MM.1S (cell line): ENCODE measurements at regions not wholly inside any gene's neighbourhood (a gene's known extent, or its start where the extent isn't known, plus 50 kb on each side); places are given as distances from the start of the nearest gene placed in this dataset.

Experiments used
- DNase-seq: peaks from one replicate; pipeline ENCODE4 v3.0.0-alpha.2; 2015
- H2AFZ ChIP-seq: fragments of 300-600 bp; sonication (generic); 2 replicates; pipeline ENCODE4 v1.6.0; 2016; ENCODE audit warnings: antibody characterized with exemption, low read length
- H3F3A ChIP-seq: fragments of 300-600 bp; sonication (generic); 2 replicates; pipeline ENCODE4 v1.6.1; 2016; ENCODE audit warnings: mild to moderate bottlenecking, antibody characterized with exemption, low read length, moderate library complexity, mixed read lengths; ENCODE audit not compliant: insufficient read depth
- H3K27ac ChIP-seq: fragments of 300-600 bp; sonication (generic); 2 replicates; pipeline ENCODE4 v1.5.1; 2016; ENCODE audit warnings: mild to moderate bottlenecking, low read length
- H3K27me3 ChIP-seq: fragments of 300-600 bp; sonication (generic); replicated peaks from 2 replicates; pipeline ENCODE4 v1.6.0; 2016; ENCODE audit warnings: low read length; ENCODE audit not compliant: insufficient read depth
- H3K36me3 ChIP-seq: fragments of 300-600 bp; sonication (generic); replicated peaks from 2 replicates; pipeline ENCODE4 v1.6.1; 2016; ENCODE audit warnings: mild to moderate bottlenecking, low read length, mixed read lengths; ENCODE audit not compliant: insufficient read depth
- H3K4me1 ChIP-seq: fragments of 300-600 bp; sonication (generic); 2 replicates; pipeline ENCODE4 v1.6.1; 2016; ENCODE audit warnings: low read length, mixed read lengths
- H3K4me2 ChIP-seq: fragments of 300-600 bp; sonication (generic); 2 replicates; pipeline ENCODE4 v1.6.0; 2016; ENCODE audit warnings: low read depth, low read length
- H3K4me3 ChIP-seq: fragments of 300-600 bp; sonication (generic); 2 replicates; pipeline ENCODE4 v1.5.1; 2016; ENCODE audit warnings: low read length, mixed read lengths
- H3K79me2 ChIP-seq: fragments of 300-600 bp; sonication (generic); 2 replicates; pipeline ENCODE4 v1.6.1; 2016; ENCODE audit warnings: mixed run types, low read length, mixed read lengths
- H3K9ac ChIP-seq: fragments of 300-600 bp; sonication (generic); 2 replicates; pipeline ENCODE4 v1.6.1; 2016; ENCODE audit warnings: low read length, mixed read lengths
- H3K9me2 ChIP-seq: fragments of 300-600 bp; sonication (generic); replicated peaks from 2 replicates; pipeline ENCODE4 v1.6.1; 2016; ENCODE audit warnings: mild to moderate bottlenecking, low read length, mixed read lengths; ENCODE audit not compliant: insufficient read depth
- H3K9me3 ChIP-seq: fragments of 300-600 bp; sonication (generic); replicated peaks from 2 replicates; pipeline ENCODE4 v1.6.1; 2016; ENCODE audit warnings: mild to moderate bottlenecking, low read length, mixed read lengths; ENCODE audit not compliant: insufficient read depth
- H4K20me1 ChIP-seq: fragments of 300-600 bp; sonication (generic); 2 replicates; pipeline ENCODE4 v1.6.1; 2016; ENCODE audit warnings: mild to moderate bottlenecking, low read length, moderate library complexity, mixed read lengths; ENCODE audit not compliant: insufficient read depth
- EZH2 ChIP-seq: fragments of 300-600 bp; sonication (generic); optimal IDR thresholded peaks from 2 replicates; pipeline ENCODE3; 2017; ENCODE audit warnings: low read depth, mild to moderate bottlenecking, antibody characterized with exemption, low read length, mixed read lengths
- EZH2phosphoT487 ChIP-seq: fragments of 300-600 bp; sonication (generic); IDR thresholded peaks from 2 replicates; pipeline ENCODE4 v1.6.1; 2018; ENCODE audit warnings: antibody characterized with exemption, low read length
- TF ChIP-seq, protein P1 (sequence below): fragments of 300-600 bp; sonication (generic); IDR thresholded peaks from 2 replicates; pipeline ENCODE4 v1.5.1; 2016; ENCODE audit warnings: antibody characterized with exemption, low read length, mixed read lengths

DNA sequence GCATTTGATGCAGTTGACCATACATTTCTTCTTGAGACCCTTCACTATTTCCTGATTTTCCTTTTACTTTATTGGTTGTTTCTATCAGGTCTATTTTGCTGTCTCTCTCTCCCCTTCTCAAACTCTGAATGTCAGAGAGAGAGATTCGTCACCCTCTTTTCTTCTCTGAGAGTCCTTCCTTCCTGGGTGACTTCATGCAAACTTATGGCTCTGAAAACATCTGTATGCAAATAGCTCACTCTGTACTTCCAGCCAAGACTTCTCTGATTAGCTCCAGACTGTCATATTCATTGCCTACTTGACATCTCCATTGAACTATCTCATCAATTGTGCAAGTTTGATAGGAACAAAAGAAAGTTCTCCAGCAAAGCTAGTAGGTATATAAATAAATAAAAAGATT is 191.7 kb upstream of the KLF6 start:
- Histone ChIP-seq H4K20me1 (no peaks in the 10 kb centered on the region), H3K79me2 (no peaks in the 10 kb centered on the region), H3K9ac (no peak overlapping the region), H3K27me3 (no peaks in the 10 kb centered on the region), H3K4me1 (no peaks in the 10 kb centered on the region), H3F3A (no peaks in the 10 kb centered on the region), H3K27ac (no peak overlapping the region), H3K36me3 (no peaks in the 10 kb centered on the region), H3K4me2 (no peak overlapping the region), H3K9me3 (no peaks in the 10 kb centered on the region), H3K9me2 (no peaks in the 10 kb centered on the region), H2AFZ (no peak overlapping the region), H3K4me3 (no peak overlapping the region)
- no peak for TF ChIP-seq EZH2phosphoT487
- DNase-seq = no peak

DNA sequence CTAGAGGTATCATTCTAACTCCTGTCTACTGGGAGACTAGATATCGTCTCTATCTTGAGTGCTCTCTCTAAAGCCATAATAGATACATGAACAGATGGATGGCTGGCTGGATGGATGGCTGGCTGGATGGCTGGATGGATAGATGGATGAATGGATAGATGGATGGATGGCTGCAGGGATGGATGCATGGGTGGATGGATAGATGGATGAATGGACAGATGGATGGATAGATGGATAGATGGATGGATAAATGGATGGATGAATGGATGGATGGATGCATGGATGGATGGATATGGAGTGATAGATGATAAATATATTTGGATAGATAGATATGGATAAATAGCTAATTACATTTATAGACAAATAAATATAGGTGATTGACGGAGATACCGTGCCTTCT is 191.2 kb upstream of the KLF6 start:
- no peak overlapping the region for H3K4me2 ChIP-seq

DNA sequence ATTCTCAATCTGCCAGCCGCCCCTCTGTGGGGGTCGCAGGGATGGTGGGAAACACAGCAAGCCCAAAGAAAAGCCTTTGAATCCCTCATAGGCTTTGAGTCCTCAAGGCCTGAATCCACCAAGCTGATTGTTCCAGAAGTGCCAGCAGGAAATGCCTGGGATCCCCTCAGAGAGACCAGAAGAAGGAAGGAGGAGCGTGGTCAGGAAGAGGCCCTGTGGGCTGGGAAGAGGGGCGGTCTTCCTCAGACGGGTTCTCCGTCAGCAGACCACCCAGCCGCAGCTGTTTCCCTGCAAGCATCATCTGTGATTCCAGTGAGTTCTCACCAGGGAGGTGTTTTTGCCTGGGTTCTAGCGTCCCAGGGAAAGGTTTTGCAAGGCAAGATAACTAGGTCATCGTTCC is 190.0 kb upstream of the KLF6 start:
- H3K9me3 ChIP-seq = no peaks in the 10 kb centered on the region
- H2AFZ ChIP-seq = no peak overlapping the region
- H4K20me1 ChIP-seq = no peaks in the 10 kb centered on the region
- H3K9ac ChIP-seq = no peak overlapping the region
- H3K4me1 ChIP-seq = no peaks in the 10 kb centered on the region
- no peak overlapping the region for H3K4me2 ChIP-seq
- no peaks in the 10 kb centered on the region for H3K27me3 ChIP-seq
- H3K27ac ChIP-seq = no peak overlapping the region
- H3K9me2 ChIP-seq = no peaks in the 10 kb centered on the region
- no peaks in the 10 kb centered on the region for H3F3A ChIP-seq
- no peaks in the 10 kb centered on the region for H3K36me3 ChIP-seq
- no peak for TF ChIP-seq EZH2phosphoT487
- TF ChIP-seq, protein P1, sequence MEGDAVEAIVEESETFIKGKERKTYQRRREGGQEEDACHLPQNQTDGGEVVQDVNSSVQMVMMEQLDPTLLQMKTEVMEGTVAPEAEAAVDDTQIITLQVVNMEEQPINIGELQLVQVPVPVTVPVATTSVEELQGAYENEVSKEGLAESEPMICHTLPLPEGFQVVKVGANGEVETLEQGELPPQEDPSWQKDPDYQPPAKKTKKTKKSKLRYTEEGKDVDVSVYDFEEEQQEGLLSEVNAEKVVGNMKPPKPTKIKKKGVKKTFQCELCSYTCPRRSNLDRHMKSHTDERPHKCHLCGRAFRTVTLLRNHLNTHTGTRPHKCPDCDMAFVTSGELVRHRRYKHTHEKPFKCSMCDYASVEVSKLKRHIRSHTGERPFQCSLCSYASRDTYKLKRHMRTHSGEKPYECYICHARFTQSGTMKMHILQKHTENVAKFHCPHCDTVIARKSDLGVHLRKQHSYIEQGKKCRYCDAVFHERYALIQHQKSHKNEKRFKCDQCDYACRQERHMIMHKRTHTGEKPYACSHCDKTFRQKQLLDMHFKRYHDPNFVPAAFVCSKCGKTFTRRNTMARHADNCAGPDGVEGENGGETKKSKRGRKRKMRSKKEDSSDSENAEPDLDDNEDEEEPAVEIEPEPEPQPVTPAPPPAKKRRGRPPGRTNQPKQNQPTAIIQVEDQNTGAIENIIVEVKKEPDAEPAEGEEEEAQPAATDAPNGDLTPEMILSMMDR = no peak
- TF ChIP-seq EZH2 = no peak
- H3K79me2 ChIP-seq = no peaks in the 10 kb centered on the region
- no peak for DNase-seq
- no peak overlapping the region for H3K4me3 ChIP-seq

More for the DNA sequence above, 191.2 kb upstream of the KLF6 start:
- H3K79me2 ChIP-seq = no peaks in the 10 kb centered on the region
- H3K27me3 ChIP-seq = no peaks in the 10 kb centered on the region
- H4K20me1 ChIP-seq = no peaks in the 10 kb centered on the region
- H3K4me3 ChIP-seq = no peak overlapping the region
- H2AFZ ChIP-seq = no peak overlapping the region
- no peak overlapping the region for H3K9ac ChIP-seq
- no peaks in the 10 kb centered on the region for H3K9me3 ChIP-seq
- no peaks in the 10 kb centered on the region for H3F3A ChIP-seq
- TF ChIP-seq EZH2 = no peak
- TF ChIP-seq, protein P1 = no peak
- H3K27ac ChIP-seq = no peak overlapping the region
- DNase-seq = no peak
- no peaks in the 10 kb centered on the region for H3K4me1 ChIP-seq
- no peaks in the 10 kb centered on the region for H3K36me3 ChIP-seq
- H3K9me2 ChIP-seq = no peaks in the 10 kb centered on the region

DNA sequence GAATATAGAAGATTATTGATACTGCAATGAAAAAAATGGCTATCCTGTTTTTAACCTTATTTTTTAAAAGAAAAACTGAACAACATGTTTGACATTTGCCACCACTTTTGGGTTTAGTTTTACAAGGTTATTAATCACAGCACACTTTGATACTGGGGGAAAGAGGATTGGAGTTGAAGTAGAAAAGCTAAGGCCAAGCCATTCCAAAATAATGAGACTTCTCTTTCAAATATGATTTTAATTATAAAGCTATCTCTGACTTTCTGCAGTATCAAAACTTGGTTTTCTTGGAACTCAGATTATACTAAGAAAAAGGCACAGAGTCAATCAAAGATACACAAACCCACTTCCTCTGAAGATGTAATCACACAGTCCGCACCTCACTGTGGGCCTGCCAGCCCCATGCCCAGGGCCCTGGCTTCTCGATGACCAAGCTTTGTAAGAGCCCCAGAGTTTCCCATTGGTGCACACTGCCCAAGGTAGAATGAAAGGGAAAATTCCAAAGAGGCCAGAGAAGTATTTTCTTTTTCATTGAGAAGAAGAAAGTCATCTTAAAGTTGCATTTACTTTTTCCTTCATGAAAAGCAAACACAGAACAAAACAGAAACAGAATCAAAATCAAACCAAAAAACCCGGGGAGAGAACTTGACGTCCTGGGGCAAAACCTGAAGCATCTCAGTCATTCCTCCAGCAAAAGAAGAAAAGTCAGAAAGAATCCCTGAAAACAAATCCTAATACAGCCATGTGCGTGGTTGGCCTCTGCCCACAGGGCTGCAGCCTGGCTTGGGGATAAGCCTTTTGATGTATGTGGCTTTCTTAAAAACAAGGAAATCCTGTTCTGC is 187.7 kb upstream of the KLF6 start:
- H3K4me2 ChIP-seq = no peak overlapping the region
- no peak overlapping the region for H2AFZ ChIP-seq
- H3K9me3 ChIP-seq = no peaks in the 10 kb centered on the region

More for the DNA sequence above, 187.7 kb upstream of the KLF6 start:
- no peak for DNase-seq
- Histone ChIP-seq H3K9me2 (no peaks in the 10 kb centered on the region), H3K27ac (no peak overlapping the region), H3K36me3 (no peaks in the 10 kb centered on the region), H3K79me2 (no peaks in the 10 kb centered on the region), H3K9ac (no peak overlapping the region), H3F3A (no peaks in the 10 kb centered on the region), H3K27me3 (no peaks in the 10 kb centered on the region), H3K4me3 (no peak overlapping the region), H4K20me1 (no peaks in the 10 kb centered on the region), H3K4me1 (no peaks in the 10 kb centered on the region)
- TF ChIP-seq, protein P1 = no peak
- TF ChIP-seq EZH2 (no peak), EZH2phosphoT487 (no peak)
